AG04449 (cell line): ENCODE measurements at regions not wholly inside any gene's neighbourhood (a gene's known extent, or its start where the extent isn't known, plus 50 kb on each side); places are given as distances from the start of the nearest gene placed in this dataset.

Source experiments
- CTCF ChIA-PET: fragments of 350-600 bp; formaldehyde crosslinking; extraction: SDS; loops from one replicate; lab custom pipeline; 2021; ENCODE audit warnings: antibody characterized with exemption; lab: Yijun Ruan, JAX
- POLR2A ChIA-PET: fragments of 400-600, 350-600 bp; formaldehyde crosslinking; extraction: SDS; loops from one replicate; lab custom pipeline; 2020; ENCODE audit warnings: antibody characterized with exemption, inconsistent platforms; lab: Yijun Ruan, JAX
- DNase-seq: peaks from one replicate; pipeline ENCODE4 v3.0.0-alpha.2; 2010; ENCODE audit warnings: low read depth, low spot score
- H3K4me3 ChIP-seq: 2 replicates; pipeline ENCODE4 v1.5.1; 2011; ENCODE audit warnings: low read depth, mild to moderate bottlenecking, control low read depth, low read length
- CTCF ChIP-seq: IDR thresholded peaks from one replicate; pipeline ENCODE4 v1.5.1; 2011; ENCODE audit warnings: mild to moderate bottlenecking, moderate library complexity, low read length, control low read depth, inconsistent platforms; ENCODE audit not compliant: insufficient read depth; ENCODE audit errors: missing control alignments

DNA sequence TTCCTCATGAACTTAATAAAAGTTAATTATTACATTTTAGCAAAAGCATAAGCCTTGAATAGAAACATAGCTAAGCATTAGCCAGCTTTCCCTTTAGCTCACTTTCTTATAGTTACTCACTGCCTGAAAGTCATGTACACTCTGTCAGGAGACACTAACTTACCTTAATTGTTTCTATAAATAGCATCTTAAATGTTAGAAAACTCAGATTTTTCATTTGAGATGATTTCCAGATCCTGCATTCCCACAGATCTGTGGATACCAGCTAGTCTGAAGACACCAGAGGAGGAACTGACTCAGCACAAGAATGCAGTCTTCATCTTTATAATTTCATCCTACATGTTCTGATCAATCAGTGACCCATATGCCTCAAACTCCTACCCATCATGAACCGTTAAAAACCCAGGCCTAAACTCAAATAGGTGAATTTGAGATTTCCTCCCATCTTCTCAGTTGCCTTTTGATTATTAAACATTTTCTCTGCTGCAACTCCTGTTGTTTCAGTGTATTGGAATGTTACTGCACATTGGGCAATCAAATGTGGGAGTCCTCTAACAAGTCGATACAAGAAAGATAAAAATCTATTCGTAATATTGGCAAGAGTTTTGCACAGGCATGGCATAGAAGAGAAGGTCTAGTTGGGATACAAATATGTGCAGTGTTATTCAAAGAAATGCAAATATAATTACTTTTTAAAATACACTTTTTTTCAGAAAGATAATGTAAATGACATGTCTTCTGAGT, 857.4 kb upstream of the CDH2 start:
- POLR2A ChIA-PET: no interaction called here
- no peak for DNase-seq
- no peak for TF ChIP-seq CTCF

DNA sequence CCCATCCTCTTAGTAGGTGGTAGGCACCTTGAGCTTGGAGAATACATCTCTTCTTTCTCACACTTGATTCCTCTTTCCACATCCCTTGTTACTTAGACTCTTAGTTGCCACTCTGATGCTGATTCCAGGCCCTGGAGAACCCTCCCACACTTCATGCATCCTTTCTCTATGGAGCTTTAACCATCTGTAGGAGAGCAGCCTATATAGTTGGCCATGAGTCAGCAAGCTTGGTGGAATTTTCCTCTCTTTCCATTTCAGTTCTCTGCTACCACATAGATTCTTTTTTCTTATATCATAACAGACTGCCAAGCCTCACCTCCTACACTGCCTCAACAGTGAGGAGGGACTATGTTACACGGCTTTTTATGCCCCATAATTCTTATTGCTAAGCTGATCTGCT, 851.6 kb upstream of the CDH2 start:
- POLR2A ChIA-PET: no interaction called here
- CTCF ChIA-PET: no interaction called here
- no peak for TF ChIP-seq CTCF
- no peak overlapping the region for H3K4me3 ChIP-seq
- DNase-seq: no peak

More for the DNA sequence above, 857.4 kb upstream of the CDH2 start:
- CTCF ChIA-PET: no interaction called here
- H3K4me3 ChIP-seq: no peak overlapping the region

DNA sequence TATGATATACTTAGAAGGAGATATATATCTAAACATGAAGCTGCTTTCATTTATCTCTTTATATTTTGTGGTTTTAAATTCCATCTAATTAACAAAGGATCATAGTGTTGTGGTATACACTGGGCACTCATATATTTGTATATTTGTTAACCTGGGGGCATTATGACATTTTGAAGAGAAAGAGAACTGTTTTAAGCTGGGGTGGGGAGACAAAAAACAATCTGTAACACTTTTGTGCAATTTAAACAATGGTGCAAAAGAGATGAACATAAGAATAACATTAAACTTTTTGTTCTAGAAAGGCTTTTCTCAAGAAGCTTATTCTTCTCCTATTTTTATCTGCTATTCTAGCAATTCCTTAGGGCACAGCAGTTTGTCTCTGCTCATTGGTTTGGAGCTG, 842.0 kb upstream of the CDH2 start:
- H3K4me3 ChIP-seq: no peak overlapping the region
- no peak for DNase-seq
- no peak for TF ChIP-seq CTCF
- ChIA-PET POLR2A (no interaction called here), CTCF (no interaction called here)

GRCh38 chr18:29012883-29013465, 836.0 kb upstream of the CDH2 start:
- ChIA-PET CTCF (no interaction called here), POLR2A (no interaction called here)
- no peak overlapping the region for H3K4me3 ChIP-seq
- no peak for TF ChIP-seq CTCF
- DNase-seq: no peak

DNA sequence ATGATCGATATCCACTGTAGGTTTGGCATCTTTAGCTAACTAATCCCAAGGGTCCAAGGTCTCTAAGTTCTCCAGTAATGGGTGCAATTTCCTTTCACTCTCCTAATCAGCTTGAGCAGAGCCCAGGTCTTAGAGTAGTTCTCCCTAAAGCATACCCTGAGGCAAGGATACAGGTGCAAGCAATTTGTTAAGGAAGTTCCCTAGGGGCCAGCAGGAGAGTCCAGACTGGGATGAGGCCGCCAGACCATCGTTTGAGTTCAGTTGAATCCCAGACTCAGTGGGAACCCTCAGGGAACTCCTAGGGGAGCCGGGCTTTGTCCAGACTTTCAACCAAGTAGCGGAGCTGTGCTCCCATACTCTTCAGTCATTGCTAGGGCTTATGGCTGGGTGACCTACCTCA, 835.4 kb upstream of the CDH2 start:
- DNase-seq: no peak
- no peak for TF ChIP-seq CTCF
- ChIA-PET CTCF (no interaction called here), POLR2A (no interaction called here)
- no peak overlapping the region for H3K4me3 ChIP-seq

- DNase-seq: no peak
- ChIA-PET POLR2A (interaction anchor here (0.6 kb wide), 1 partner anchor 144 kb away, joined by 3 read pairs; no protein-coding TSS in a partner anchor), CTCF (no interaction called here)
- no peak overlapping the region for H3K4me3 ChIP-seq
- no peak for TF ChIP-seq CTCF
These were observed 832.4 kb upstream of the CDH2 start for GRCh38 chr18:29009250-29009803.
